NCI-H748 (cell line): ENCODE measurements at regions not wholly inside any gene's neighbourhood (a gene's known extent, or its start where the extent isn't known, plus 50 kb on each side); places are given as distances from the start of the nearest gene placed in this dataset.
"Not testable (repeated sequence)": the region's sequence is repeated elsewhere in the genome, so short reads cannot be mapped to it uniquely, and the experiment has no call there.

ENCODE experiments used
- DNase-seq: peaks from one replicate; lab custom pipeline; 2025; ENCODE audit not compliant: unreplicated experiment; lab: John Stamatoyannopoulos, UW

DNA sequence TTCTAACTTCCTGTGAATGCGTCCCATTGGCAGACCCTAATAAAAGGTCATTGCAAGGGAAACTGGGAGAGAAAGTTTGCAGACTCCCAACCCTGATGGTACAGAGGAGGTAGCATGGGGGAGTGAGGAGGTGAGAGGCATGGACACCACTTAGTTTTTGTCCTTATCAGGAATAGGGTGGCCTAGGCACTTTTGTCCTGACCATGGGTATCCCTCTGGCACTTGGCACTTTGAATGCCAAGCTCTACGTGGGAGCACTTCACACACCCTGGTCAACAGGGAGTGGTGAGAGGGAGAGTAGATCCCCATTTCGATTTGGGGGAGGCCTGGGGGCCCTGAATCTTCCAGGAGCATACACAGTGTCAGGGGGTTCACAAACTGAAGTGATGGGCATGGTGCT is 75.6 kb upstream of the SH3PXD2B start:
- no peak for DNase-seq

GRCh38 chr5:172528440-172528839 is 74.1 kb upstream of the SH3PXD2B start:
- DNase-seq: no peak

DNA sequence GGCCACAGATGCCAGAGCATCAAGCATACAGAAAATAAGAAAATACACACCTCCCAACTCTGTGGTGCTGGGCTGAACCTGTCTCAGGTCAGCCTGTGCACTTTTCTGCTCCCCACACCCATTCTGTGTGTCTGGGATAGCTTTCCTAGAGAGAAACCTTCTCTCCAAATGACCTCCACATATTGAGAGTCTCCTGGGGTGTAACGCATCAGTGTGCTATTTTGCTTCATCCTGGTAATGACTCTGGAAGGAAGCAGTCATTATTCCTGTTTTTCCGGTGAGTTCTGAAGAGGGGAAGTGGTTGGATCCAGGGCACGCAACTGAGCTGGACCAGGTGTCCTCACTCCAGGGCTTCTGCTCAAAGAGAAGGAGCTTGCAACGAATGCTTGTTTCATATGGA is 73.2 kb upstream of the SH3PXD2B start:
- no peak for DNase-seq

- no peak for DNase-seq
Observed at GRCh38 chr5:172525996-172526360, 71.7 kb upstream of the SH3PXD2B start.

- no peak for DNase-seq
Observed at GRCh38 chr5:172525307-172525995, 71.1 kb upstream of the SH3PXD2B start.

DNA sequence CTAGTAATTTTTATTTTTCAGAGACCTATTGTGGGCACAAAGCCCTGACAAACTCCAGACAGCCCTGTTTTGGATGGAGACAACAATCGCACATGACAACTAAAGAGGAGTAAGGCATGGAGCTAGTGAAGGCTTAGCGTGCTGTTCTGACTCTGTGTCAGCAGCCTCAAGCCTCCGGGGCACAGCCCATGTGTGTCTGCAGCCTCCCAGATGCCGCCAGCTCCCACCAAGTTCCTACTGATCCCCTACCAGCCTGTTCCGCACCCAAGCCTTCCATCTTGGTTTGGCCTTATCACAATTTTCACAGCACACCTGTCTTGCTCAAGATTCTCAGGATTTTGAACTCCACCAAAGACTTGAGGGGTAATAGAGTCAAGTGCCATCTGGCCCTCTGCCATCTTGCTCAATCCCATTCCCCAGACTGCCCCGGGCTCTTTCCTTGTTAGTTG is 70.3 kb upstream of the SH3PXD2B start:
- DNase-seq: no peak

- no peak for DNase-seq
Observed at GRCh38 chr5:172523146-172523745, 68.9 kb upstream of the SH3PXD2B start.

DNA sequence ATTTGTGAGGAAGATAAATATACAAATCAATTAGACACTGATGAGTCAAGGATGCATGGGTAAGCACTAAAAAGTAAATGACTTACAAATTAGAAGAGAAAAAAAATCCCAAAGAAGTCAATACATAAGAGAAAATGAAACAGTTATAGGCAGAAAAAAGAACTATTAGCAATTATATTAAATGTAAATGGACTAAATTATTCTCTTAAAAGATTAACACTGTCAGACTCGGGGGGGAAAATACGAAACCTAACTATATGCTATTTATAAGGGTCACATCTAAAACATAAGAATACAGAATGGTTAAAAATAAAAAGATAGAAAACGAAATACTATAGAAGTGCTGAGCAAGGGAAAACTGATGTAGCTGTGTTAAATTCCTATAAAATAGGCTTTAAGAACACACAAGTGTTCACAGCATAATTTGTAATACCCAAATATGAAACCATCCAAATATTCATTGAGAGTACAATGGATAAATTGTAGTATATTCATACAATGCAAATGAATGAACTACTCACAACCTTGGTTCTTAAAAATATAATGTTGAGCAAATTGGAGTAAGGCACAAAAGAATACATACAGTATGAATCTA is 67.1 kb upstream of the SH3PXD2B start:
- DNase-seq: no peak

GRCh38 chr5:172511952-172512351 is 57.6 kb upstream of the SH3PXD2B start:
- DNase-seq: no peak

GRCh38 chr5:172509405-172509781 is 55.1 kb upstream of the SH3PXD2B start:
- no peak for DNase-seq

DNA sequence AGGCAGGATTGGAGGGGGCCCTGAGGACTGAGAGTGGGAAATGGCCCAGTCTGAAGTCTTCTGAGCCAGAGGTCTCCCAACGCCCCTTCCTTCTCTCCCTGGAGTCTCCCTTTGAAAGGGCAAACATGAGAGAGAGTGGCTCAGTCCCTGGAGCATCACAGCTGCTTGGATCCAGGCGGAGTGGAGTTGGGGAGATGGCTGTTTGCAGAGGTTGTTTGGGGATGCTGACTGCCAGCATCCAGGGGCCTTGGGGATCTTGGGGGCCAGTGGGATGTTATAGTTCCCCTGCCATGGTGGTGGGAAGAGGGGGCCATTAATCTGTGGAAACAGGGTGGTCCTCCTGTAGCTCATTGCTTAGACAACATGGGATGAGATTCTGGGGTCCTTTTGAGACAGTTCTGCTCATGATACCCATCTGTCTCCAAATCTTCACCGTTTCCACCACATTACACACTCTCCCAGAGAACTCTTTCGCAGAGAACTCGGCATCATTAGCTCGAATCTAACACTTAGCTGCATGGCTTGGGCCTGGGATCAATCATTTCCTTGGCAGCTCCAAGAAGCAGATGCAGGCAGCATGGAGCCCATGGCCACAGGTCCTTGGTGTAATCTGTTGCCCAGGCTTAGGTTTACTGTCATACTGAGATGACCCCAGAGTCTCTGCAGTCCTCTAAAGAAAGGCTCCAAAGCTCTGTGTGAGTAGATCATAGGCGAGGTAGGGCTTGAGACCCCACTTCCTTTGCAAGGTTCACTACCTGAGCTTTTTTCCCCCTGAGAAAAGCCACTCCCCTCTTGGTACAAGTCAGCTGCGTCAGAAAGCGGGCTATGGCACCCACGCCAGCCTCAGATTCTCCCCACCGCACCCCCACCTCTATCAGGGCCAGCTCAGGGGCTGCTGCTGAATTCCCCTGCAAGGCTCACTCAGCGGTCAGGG is 54.4 kb upstream of the SH3PXD2B start:
- no peak for DNase-seq

DNA sequence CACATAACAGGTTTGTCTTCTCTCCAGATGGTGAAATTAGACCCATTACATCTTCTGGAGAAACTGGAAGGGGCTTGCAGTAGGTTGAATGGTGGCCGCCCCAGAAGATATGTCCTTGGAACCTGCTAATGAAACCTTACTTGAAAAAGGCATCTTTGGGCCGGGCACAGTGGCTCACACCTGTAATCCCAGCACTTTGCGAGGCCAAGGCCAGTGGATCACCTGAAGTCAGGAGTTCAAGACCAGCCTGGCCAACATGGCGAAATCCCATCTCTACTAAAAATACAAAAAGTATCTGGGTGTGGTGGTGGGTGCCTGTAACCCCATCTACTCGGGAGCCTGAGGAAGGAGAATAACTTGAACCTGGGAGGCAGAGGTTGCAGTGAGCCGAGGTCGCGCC is 53.2 kb upstream of the SH3PXD2B start:
- not testable (repeated sequence) for DNase-seq

DNA sequence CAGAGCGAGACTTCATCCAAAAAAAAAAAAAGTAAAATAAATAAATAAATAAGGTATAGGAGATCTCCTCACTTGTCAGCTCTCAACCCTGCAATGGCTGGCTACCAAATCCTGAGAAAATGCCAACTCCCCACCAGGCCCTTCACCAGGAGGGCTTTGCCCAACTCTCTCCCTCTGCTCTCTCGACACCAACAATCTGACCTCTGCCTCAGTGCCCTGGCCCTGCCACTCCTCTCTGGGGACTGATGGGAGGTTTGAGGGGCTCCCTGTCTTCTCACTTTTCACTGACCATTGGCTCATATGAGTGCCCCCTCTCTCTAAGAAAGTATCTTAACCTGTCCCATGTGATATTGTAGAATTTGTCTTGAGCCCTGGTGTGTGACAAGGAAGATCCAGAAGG is 52.6 kb upstream of the SH3PXD2B start:
- no peak for DNase-seq

- DNase-seq: no peak
Observed at GRCh38 chr5:172506251-172506650, 51.9 kb upstream of the SH3PXD2B start.

GRCh38 chr5:172505845-172506244 is 51.5 kb upstream of the SH3PXD2B start:
- DNase-seq: no peak

DNA sequence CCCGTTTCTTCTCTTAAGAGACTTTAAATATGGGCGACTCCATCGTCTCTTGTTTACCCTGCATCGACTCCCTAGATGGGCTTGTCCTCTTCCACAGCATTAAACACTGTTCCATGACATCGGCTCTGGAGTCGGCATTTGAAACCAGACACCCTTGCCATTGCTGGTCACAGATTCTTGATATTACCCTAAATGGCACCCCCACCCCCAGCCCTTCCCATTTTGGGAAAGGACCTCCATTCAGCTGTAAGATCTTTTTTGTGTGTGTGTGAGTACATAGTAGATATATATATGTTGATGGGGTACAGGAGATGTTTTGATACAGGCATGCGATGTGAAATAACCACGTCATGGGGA is 51.1 kb upstream of the SH3PXD2B start:
- DNase-seq: no peak

DNA sequence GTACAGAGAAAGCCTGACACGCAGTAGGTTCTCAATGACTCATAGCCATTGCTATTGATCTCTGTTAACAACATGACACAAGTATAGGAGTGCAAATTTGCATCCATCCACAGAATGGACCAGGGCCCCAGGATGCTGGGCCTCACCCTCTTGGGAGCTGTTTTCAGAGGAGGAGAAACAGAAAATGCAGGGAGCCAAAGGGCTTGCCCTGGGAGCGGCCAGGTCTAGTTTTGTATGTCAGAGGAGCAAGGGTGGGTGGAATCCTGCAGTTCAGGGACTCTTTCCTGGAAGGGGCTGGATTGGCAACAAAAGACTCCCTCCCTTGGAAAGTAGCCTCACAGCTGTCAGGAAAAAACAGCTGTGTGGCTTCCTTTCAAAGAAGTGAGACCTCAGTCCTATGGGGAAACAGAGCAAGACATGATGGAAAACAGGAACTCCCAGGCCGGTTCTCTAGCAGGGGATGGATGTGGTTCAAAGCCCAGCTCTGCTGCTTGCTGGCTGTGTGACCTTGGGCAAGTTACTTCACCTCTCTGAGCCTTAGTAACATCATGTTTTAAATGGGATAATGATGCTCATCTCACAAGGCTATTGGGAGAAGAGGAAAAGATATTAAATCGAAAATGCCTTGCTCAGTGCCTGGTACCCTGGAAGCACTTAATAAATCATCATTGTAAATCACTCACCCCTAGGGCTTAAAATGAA is 50.5 kb upstream of the SH3PXD2B start:
- DNase-seq: no peak

DNA sequence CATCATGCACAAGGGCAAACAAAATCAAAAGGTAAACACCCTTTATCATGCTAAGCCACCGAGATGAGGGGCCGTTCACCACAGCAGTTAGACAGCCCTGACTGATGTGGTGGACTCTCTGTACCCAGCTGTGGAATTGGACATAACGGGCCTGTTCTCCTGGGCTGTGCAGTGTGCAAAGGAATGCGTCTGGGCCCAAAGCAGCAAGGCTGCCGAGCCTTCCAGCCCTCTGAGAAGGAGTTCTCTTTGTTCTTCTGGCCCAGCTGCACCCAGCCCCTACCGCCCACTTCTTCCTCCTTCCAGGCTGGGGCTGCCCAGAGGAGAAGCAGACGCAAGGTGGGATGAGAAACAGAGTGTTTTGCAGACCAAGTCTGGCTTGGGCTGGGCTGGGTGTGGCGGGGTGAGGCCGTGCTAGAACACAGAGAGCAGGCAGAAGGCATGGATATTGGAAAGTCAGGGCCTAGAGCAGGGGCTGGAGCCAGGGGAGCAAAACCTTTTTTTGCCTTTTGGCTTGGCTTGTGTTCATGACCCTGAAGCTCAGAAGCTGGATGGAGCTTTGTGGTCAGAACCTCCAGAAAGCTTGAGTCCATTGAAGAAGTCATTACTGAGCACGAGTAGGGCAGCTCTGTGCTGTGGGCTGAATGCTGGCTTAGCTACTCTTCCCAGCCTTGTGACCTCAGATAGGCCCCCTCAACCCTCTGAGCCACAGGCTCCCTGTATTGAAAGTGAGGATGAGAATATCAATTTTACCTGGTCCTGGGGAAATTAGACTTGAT is 49.8 kb upstream of the SH3PXD2B start:
- DNase-seq: no peak
